HG03108 (cell line): ENCODE measurements at regions not wholly inside any gene's neighbourhood (a gene's known extent, or its start where the extent isn't known, plus 50 kb on each side); places are given as distances from the start of the nearest gene placed in this dataset.

ENCODE experiments used
- ATAC-seq: cut with Tn5 transposase; IDR thresholded peaks from one replicate; pipeline ENCODE4 v1.9.1; 2021; ENCODE audit warnings: moderate library complexity; ENCODE audit not compliant: unreplicated experiment

DNA sequence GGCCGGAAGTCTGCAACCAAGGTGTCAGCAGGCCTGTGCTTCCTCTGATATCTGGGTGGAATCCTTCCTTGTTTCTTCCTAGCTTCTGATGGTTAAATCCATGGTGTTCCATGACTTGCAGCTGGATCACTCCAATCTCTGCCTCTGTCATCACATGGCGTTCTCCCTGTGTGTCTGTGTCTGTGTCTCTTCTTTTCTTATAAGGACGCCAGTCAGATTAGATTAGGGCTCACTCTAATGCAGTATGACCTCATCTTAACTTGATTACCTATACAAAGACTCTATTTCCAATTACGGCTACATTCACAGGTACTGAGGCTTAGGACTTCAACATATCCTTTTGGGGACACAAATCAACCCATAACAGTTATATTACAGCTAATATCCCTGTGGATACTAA is 70.3 kb upstream of the FAM3C start:
- no peak for ATAC-seq

DNA sequence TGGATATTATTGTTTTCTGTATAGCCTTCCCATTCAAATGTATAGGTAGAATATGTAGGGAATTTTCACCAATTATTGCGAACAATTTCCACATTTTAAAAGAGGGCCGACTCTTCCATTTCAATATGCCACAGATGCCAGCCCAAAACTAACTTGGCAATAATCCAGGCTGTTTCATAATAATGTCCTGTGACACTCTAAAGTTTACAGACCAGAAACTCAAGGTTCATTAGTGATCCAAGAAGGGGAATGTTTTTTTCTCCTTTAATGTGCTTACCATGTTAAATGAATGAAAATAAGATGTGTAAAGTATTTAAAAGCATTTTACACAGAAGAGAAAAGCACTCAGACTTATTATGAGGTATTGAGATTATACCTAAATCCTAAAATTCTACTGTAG is 63.0 kb upstream of the FAM3C start:
- ATAC-seq: no peak

DNA sequence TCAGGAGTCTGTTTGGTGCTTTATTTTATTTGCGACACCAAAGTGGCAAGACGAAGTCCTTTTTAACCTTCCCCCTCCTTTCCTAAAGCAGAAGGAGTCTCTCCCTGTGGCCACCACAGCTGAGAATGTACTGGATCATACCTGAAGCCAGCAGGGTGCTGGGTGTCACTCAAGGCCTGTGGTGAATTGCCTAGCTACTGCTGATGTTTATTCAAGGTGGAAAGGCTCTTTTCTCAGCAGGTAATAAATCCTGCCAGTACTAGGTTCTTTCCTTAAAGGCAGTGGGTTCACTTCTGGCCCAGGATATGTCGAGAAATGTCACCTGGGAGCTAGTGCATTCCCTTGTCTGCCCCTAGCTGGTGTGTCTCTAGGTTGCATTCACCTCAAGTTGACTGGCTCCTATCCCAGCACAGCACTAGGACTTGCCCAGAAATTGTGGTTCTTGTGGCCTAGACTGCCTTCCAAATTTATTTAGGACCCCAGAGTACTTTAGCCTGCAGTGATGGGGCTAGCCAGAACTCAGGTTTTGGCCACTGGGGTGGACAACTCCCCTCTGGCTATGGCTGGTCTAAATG is 60.8 kb upstream of the FAM3C start:
- ATAC-seq: no peak

DNA sequence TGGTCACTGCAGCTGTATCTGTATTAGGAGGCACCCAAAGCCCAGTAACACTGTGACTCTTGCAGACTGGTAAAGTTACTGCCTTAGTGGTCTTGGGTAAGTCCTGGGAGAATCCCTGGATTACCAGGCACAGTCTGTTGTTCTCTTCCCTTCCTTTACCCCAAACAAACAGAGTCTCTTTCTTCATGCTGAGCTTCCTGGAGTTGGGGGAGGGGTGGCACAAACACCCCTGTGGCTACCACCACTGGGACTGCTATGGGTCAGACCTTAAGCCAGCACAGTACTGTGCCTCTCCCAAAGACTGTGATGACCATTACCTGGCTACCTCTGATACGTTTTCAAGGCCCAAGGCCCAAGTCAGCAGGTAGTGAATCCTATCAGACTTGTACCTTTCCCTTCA is 59.9 kb upstream of the FAM3C start:
- ATAC-seq: no peak

DNA sequence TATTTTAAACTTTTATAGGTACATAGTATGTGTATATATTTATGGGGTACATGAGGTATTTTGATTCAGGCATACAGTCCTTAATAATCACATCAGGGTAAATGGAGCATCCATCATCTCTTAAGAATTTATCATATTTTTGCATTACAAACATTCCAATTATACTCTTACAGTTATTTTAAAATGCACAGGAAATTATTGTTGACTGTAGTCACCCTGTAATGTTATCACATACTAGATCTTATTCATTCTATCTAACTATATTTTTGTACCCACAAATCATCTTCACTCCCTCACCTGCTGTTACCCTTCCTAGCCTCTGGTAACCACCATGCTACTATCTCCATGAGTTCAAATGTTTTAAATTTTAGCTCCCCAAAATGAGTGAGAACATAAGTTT is 56.3 kb upstream of the FAM3C start:
- ATAC-seq: no peak

DNA sequence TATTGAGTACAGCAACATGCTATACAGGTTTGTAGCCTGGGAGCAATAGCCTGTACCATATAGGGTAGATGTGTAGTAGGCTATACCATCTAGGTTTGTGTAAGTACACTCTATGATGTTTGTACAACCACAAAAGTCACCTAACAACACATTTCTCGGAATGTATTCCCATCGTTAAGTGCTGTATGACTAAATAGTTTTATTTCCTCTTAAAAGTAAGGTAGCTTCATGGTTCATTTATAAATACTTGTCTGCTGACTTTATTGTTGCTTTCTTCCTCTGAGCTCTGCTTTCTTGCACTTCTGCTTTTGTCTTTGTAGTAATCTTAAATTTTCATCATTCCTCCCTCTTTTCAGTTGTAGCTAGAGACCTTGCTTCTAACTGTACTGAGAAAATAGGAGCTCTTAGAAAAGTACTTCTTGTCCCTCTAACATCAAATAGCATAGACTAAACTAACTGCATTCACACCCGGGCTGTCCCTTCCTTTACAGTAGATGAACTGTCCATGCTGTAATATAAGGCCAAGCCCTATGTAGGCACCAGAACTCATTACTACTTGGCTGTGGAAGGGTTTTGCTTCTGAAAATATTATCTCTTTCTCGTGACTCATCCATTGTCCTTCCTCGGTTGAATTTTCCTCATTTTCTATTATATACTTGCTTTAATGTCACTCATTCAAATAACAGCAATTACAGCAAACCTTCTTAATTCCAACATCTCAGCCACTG is 55.4 kb upstream of the FAM3C start:
- ATAC-seq: no peak

DNA sequence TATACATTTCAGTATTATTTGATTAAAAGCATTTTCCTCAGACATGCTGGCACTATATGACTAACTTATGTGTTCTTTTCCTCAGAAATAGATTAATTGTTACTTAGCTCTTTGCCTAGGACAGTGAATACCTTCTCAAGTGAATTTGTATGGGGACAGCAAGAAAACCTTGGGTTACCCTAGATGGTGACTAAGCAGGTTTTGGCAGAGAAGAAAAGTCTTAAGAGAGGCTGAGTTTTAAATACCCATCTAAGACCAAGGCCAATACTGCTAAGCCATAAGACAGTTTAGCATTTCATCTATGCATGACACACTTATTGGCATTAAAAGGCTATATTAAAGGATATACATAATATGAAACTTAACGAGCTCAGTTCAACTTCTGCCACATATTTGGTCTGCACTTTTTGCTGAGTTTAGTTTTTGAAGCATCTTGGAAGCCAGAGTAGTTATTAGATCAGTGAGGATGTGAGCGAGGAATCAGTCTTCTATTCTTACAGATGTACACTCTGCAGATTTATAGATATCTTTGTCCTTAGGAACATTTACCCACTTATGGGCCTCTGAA is 54.6 kb upstream of the FAM3C start:
- no peak for ATAC-seq

DNA sequence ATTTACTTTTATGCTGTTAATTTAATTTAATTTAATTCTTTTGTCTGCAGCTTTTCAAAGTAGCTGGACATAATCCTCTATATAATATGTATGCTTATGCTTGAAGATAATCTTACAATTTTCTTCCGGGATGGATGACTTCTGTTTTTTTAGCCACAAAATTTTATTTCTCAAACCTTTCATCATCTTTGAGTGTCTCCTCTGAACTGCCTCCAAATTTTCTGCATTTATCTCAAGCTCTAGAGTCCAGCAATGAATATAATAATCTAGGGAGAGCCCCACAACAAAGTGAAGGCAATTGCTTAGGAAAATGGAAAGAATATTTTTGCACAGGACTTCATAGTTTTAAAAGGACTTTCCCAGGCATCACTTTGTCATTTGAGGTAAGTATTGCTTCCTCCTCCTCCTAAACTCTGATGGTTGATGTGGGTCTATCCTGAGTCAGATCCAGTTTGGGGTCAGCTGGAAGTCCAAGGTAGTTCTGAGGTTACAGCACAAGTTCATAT is 53.7 kb upstream of the FAM3C start:
- no peak for ATAC-seq

DNA sequence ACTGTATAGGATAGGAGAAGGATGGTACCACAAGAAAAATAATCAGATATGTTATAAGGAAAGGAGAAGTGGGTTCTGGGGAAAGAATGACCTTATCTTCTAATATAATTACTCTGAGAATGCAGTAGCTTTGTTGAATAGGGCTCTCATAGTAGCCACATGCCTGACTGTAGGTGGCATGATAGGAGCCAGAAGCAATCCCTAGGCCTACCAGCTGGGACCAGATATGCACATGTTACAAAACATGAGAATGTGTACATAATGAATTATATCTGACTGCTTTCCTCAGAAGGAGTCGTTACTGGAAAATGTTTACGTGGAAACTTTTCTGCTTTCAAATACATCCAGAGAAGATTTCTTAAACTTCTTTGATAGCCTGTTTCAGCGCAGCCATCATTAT is 53.2 kb upstream of the FAM3C start:
- no peak for ATAC-seq

DNA sequence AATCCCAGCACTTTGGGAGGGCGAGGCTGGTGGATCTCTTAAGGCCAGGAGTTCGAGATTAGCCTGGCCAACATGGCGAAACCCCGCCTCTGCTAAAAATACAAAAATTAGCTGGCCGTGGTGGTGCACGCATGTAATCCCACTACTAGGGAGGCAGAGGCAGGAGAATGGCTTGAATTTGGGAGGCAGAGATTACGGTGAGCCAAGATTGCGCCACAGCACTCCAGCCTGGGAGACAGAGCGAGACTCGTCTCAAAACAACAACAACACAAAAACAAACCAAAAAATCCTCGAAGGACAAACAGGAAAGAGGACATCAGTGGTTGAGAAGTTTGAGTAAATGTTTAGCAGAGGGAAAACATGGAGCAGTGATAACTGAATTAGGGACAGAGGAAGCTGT is 52.3 kb upstream of the FAM3C start:
- no peak for ATAC-seq

DNA sequence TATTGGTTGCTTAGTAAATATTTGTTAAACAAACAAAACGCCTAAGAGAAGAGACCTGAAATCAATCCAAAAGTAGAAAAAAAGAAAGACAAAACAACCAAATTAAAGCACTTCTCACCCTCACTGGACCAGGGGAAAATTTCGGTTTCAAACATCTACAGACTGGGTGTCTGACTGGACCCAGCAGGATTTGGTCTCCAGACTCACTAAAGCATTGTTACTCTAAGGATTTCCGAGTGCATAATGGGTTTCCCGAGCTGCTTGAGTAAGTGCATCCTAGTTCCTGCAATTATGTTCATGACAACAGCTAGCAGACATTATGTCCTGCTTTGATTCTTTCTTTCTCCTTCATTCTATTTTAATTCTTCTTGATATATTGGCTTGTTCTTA is 51.8 kb upstream of the FAM3C start:
- ATAC-seq: no peak

DNA sequence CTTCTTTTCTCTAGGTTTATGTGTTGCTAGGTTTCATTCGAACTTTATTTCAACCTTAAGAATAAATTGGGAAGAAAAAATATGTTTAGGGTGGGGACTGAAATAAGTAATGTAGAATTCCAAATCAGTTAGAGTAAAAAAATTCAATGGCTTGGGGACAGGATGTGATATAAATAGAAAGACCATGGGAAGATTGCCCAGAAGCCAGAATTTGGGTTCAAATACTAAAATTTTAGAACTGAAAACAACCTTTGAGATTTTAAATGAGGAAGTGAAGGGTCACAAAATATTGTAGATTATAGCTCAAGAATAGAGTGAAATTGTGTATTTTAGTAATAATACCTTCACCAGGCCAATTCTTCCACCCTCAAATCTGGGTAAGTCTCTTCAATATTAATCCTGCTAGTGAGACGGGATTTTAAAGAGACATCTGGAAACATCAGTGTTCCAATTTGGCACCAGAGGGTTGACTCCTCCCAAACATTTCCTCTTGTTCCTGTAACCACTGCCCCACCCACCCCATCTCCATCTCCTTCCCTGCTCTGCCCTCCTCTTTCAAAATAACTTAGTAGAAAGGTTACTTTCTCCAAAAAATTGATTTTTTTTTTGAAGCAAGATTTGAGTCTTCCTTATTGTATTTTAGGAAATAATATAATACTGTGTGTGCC is 51.3 kb upstream of the FAM3C start:
- ATAC-seq: no peak

DNA sequence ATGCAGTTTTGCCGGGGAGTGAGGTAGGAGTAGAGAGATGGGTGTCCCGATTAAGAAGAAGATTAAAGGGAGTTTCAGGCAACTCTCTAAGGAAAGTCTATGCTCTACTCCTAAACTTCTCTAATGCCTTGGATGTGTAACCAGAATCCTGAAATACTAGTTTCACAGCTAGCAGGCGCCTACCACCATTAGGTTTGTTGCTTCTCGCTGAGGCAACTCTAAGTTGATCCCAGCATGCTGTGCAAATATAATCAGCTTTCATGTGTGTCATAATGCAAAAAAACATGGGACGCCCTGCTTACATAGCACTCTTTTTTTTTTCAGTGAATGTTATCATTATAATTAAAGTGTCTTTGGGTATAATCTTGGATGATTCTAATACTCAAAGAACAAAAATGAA is 50.4 kb upstream of the FAM3C start:
- ATAC-seq: no peak
